Embryonic facial prominence (tissue), 1 donor: ENCODE measurements at regions not wholly inside any gene's neighbourhood (a gene's known extent, or its start where the extent isn't known, plus 50 kb on each side); places are given as distances from the start of the nearest gene placed in this dataset.
"Not testable (repeated sequence)": the region's sequence is repeated elsewhere in the genome, so short reads cannot be mapped to it uniquely, and the experiment has no call there.

Experiments used
- DNase-seq: peaks from one replicate; pipeline ENCODE4 v3.0.0-alpha.2; 2016; ENCODE audit errors: extremely low spot score

- DNase-seq = no peak
Measured at GRCh38 chrX:95974096-95974470, 710.6 kb upstream of the DIAPH2 start.

GRCh38 chrX:95974890-95975289 lies 709.8 kb upstream of the DIAPH2 start:
- DNase-seq = no peak

GRCh38 chrX:95995583-95995982 lies 689.1 kb upstream of the DIAPH2 start:
- no peak for DNase-seq

- no peak for DNase-seq
Measured at GRCh38 chrX:95996294-95996693, 688.3 kb upstream of the DIAPH2 start.

GRCh38 chrX:96002431-96002830 lies 682.2 kb upstream of the DIAPH2 start:
- DNase-seq = no peak

GRCh38 chrX:96004386-96004785 lies 680.3 kb upstream of the DIAPH2 start:
- DNase-seq = no peak

GRCh38 chrX:96006281-96006680 lies 678.4 kb upstream of the DIAPH2 start:
- DNase-seq = no peak

- DNase-seq = no peak
Measured at GRCh38 chrX:96027407-96027806, 657.2 kb upstream of the DIAPH2 start.

- no peak for DNase-seq
Measured at GRCh38 chrX:96052078-96052477, 632.6 kb upstream of the DIAPH2 start.

- DNase-seq = no peak
Measured at GRCh38 chrX:96081891-96082290, 602.8 kb upstream of the DIAPH2 start.

GRCh38 chrX:96094616-96095015 lies 590.0 kb upstream of the DIAPH2 start:
- no peak for DNase-seq

GRCh38 chrX:96098471-96098870 lies 586.2 kb upstream of the DIAPH2 start:
- DNase-seq = no peak

- DNase-seq = no peak
Measured at GRCh38 chrX:96102997-96103396, 581.6 kb upstream of the DIAPH2 start.

GRCh38 chrX:96112689-96113088 lies 572.0 kb upstream of the DIAPH2 start:
- DNase-seq = no peak

- DNase-seq = no peak
Measured at GRCh38 chrX:96126182-96126581, 558.5 kb upstream of the DIAPH2 start.

- DNase-seq = not testable (repeated sequence)
Measured at GRCh38 chrX:96128058-96128457, 556.6 kb upstream of the DIAPH2 start.

- no peak for DNase-seq
Measured at GRCh38 chrX:96140796-96141195, 543.8 kb upstream of the DIAPH2 start.

- peak; percentile 5 for DNase-seq
Measured at GRCh38 chrX:96147681-96148080, 537.0 kb upstream of the DIAPH2 start.

GRCh38 chrX:96170626-96171025 lies 514.0 kb upstream of the DIAPH2 start:
- no peak for DNase-seq

GRCh38 chrX:96176921-96177320 lies 507.7 kb upstream of the DIAPH2 start:
- no peak for DNase-seq

- no peak for DNase-seq
Measured at GRCh38 chrX:96181605-96182004, 503.0 kb upstream of the DIAPH2 start.

GRCh38 chrX:96182366-96182765 lies 502.3 kb upstream of the DIAPH2 start:
- no peak for DNase-seq

GRCh38 chrX:96183391-96183790 lies 501.3 kb upstream of the DIAPH2 start:
- DNase-seq = no peak

GRCh38 chrX:96183843-96184242 lies 500.8 kb upstream of the DIAPH2 start:
- no peak for DNase-seq

- DNase-seq = no peak
Measured at GRCh38 chrX:96204928-96205327, 479.7 kb upstream of the DIAPH2 start.
